Body of pancreas (tissue), 4 donors: ENCODE measurements at regions not wholly inside any gene's neighbourhood (a gene's known extent, or its start where the extent isn't known, plus 50 kb on each side); places are given as distances from the start of the nearest gene placed in this dataset.

Experiments used
- CTCF ChIP-seq, 7 experiments: fragments of 450-650 bp in 4 of 7; fragments of 200-600 bp in 3 of 7; sonication (generic) in 3 of 7; IDR thresholded peaks; one replicate each; pipeline ENCODE4 v1.5.1; 2016 to 2019; ENCODE audit warnings: antibody characterized with exemption in 7 of 7
- POLR2A ChIP-seq, 3 donors: fragments of 450-650 bp; IDR thresholded peaks; one replicate each; pipeline ENCODE4 v1.6.1; 2016; ENCODE audit warnings: antibody characterized with exemption in 3 of 3, mild to moderate bottlenecking in 2 of 3

- TF ChIP-seq POLR2A (IDR thresholded peaks at IDR 0.05) (no peak), CTCF (IDR thresholded peaks at IDR 0.05) (no peak)
Measured at GRCh38 chr3:147757866-147758265, 348.7 kb downstream of the ZIC1 start.
